ENCODE measurements at regions not wholly inside any gene's neighbourhood (a gene's known extent, or its start where the extent isn't known, plus 50 kb on each side); places are given as distances from the start of the nearest gene placed in this dataset.
"Not testable (repeated sequence)": the region's sequence is repeated elsewhere in the genome, so short reads cannot be mapped to it uniquely, and the experiment has no call there.

DNA sequence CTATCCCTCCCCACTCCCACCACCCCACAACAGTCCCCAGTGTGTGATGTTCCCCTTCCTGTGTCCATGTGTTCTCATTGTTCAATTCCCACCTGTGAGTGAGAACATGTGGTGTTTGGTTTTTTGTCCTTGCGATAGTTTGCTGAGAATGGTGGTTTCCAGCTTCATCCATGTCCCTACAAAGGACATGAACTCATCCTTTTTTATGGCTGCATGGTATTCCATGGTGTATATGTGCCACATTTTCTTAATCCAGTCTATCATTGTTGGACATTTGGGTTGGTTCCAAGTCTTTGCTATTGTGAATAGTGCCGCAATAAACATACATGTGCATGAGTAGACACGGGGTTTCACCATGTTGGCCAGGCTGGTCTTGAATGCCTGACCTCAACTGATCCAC, 109.8 kb downstream of the USP22 start:
- TF ChIP-seq, protein P1, sequence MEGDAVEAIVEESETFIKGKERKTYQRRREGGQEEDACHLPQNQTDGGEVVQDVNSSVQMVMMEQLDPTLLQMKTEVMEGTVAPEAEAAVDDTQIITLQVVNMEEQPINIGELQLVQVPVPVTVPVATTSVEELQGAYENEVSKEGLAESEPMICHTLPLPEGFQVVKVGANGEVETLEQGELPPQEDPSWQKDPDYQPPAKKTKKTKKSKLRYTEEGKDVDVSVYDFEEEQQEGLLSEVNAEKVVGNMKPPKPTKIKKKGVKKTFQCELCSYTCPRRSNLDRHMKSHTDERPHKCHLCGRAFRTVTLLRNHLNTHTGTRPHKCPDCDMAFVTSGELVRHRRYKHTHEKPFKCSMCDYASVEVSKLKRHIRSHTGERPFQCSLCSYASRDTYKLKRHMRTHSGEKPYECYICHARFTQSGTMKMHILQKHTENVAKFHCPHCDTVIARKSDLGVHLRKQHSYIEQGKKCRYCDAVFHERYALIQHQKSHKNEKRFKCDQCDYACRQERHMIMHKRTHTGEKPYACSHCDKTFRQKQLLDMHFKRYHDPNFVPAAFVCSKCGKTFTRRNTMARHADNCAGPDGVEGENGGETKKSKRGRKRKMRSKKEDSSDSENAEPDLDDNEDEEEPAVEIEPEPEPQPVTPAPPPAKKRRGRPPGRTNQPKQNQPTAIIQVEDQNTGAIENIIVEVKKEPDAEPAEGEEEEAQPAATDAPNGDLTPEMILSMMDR (IDR thresholded peaks at IDR 0.05), result not testable (repeated sequence)
- TF ChIP-seq POLR2AphosphoS5 (IDR thresholded peaks at IDR 0.05), result not testable (repeated sequence)

Measured in upper lobe of left lung (tissue), 4 donors.